GM13976 (cell line): ENCODE measurements at regions not wholly inside any gene's neighbourhood (a gene's known extent, or its start where the extent isn't known, plus 50 kb on each side); places are given as distances from the start of the nearest gene placed in this dataset.

ENCODE experiments used
- DNase-seq: peaks from one replicate; pipeline ENCODE4 v3.0.0; 2012; ENCODE audit warnings: low spot score
- in situ Hi-C: fragments of 300-500 bp; cut with MboI; formaldehyde crosslinking; loops from one replicate; pipeline ENCODE4 v1.12.0; 2022; ENCODE audit warnings: low sequenced_read_pairs, mixed read lengths, inconsistent platforms; ENCODE audit not compliant: unreplicated experiment
- TF ChIP-seq, protein P1 (sequence below): IDR thresholded peaks from 2 replicates; pipeline ENCODE4 v1.5.1; 2012; ENCODE audit warnings: borderline replicate concordance, mild to moderate bottlenecking; ENCODE audit not compliant: insufficient read depth; ENCODE audit errors: extremely low read depth, missing control alignments, control extremely low read depth

DNA sequence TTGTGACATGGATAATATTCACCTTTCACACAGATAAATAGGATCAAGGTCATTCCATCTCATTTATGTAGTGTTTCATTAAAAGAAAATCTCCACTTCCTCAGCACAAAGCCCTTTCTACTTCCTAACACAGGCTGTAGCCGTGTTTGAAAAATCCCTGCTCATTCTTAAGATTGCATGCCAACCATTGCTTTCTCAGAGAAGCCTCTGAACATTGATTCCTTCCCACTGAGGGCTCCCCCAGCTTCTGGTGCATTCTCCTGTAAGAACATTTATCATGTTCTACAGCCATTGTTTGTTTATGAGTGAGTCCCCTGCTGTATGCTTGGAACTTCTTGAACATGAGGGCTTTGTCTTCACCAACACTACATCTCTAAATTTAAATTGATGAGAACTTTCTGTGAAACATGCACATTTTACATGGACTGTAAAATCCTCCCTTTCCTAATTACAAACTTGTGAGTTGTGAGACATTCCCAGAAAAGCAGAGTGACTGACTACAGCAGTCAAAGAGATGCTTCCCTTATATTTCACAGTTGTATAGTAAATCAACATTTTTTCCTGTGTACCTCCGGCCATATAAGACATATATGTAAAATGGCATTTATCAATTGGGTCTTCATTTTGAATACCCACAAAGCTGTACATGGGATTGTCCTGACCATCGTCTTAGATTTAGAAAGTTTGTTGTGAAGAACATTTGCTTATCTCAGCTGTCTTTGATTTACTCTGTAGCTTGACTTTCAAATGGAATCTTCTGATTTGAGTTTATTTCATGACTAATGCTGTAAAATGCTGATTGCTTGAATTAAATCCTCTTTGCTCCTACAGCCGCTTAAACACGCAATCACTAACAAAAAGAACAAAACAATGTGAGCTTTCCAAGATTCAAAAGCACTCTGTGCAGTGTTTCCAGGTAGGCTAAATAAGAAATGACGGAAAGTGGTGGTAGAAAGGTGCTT is 600.5 kb upstream of the SLIT2 start:
- in situ Hi-C loops, result no loop called here
- TF ChIP-seq, protein P1, sequence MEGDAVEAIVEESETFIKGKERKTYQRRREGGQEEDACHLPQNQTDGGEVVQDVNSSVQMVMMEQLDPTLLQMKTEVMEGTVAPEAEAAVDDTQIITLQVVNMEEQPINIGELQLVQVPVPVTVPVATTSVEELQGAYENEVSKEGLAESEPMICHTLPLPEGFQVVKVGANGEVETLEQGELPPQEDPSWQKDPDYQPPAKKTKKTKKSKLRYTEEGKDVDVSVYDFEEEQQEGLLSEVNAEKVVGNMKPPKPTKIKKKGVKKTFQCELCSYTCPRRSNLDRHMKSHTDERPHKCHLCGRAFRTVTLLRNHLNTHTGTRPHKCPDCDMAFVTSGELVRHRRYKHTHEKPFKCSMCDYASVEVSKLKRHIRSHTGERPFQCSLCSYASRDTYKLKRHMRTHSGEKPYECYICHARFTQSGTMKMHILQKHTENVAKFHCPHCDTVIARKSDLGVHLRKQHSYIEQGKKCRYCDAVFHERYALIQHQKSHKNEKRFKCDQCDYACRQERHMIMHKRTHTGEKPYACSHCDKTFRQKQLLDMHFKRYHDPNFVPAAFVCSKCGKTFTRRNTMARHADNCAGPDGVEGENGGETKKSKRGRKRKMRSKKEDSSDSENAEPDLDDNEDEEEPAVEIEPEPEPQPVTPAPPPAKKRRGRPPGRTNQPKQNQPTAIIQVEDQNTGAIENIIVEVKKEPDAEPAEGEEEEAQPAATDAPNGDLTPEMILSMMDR, result no peak
- DNase-seq, result no peak

DNA sequence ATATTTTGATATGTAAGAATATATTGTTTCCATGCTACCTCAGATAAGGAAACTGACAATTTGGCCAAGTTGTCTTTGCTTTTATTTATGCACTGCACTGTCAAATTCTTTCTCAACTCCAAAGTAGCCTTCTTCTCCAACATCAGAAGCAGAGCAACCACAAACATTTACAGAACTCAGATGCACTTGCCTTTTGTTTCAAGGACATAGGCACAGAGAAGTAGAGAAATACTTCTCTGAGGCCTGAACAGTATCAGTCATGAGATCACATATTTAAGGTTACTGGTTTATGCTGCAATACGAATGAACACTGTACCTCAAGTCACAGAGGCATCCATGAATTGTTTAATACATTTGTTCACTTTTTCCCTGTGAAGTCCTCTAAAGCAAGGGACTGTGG is 606.1 kb upstream of the SLIT2 start:
- TF ChIP-seq, protein P1, result no peak
- no peak for DNase-seq
- in situ Hi-C loops, result no loop called here

DNA sequence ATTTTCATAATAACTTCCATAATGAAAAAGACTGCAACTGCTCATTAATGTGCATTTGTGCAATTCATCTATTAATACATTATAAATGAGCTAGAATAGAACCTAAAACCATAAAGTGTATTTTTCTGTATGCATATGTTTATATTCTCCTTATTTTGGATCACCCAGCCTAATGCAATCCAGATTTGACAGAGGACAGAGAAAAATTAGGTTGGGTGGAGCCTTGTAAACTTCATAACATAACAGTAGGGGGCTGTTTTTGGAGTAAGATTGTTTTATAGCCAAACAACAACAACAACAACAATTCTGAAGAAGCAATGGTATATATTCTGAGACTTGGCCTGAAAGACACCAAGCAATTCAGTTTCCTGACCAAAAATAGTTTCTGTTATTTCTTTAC is 615.3 kb upstream of the SLIT2 start:
- in situ Hi-C loops, result no loop called here
- TF ChIP-seq, protein P1, result no peak

DNA sequence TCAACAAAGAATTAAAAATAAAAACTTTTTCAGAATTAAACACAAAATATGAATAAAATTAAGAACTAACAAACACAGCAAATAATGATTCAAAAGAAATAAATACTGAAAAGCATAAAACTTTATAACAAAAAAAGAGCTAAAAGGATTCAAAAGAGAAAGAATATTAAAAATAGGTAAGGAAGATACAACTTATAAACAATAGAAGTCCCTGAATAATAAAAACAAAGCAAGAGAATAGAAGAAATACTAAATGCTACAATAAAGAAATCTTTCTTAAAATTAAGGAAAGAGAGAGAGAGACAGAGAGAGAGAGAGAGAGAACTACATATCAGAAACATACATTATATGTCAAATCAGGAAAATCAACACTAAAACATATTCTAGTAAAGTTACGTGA is 619.9 kb upstream of the SLIT2 start:
- in situ Hi-C loops, result no loop called here
- TF ChIP-seq, protein P1, result no peak
- DNase-seq, result no peak

More for the DNA sequence above, 615.3 kb upstream of the SLIT2 start:
- no peak for DNase-seq

DNA sequence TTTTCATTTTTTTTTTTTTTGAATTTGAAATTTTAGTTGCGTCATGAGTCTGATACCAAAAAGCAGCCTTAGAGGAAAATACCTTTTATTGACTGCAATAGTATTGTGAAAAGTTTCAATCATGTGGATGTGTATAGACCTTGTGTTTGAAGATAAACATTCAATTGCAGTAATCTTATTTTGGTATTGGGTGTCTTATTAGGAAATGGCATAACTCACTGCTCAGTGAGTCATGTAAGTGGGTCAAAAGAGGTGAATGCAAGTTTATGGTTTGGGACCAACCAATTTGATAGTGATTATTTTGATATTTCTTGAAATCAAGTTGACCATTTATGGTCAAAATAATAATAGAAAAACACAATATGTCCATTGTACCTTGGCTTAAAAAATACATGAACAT is 627.8 kb upstream of the SLIT2 start:
- no peak for DNase-seq
- in situ Hi-C loops, result no loop called here
- TF ChIP-seq, protein P1, result no peak

DNA sequence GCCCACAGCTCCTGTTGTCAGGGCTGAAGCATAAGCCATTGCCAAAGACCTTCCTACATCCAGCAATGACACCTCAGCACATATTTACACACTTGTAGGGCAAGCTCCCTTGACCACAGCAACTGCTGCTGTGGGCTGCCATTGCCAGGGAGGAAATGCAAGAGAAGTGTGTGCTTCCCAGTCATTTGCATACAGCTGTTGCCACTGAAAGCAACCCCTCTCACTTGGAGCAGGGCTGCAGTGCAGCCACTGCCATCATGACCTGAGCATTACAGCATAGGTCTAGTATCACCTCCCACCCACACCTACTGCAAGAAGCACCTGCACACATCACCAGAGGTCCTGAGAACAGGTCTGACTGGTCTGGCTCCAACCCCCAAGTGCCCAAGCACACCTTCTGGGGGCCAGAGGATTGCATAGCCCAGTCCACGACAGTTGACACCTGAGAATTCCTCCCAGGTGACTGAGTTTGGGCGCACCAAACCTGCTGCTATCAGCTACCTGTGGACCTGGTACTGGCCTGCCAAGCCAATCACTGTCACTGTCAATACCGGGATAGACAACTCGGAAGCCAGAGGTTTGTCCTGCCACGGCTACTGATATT is 636.5 kb upstream of the SLIT2 start:
- no peak for DNase-seq
- in situ Hi-C loops, result no loop called here

More for the DNA sequence above, 636.5 kb upstream of the SLIT2 start:
- TF ChIP-seq, protein P1, result no peak
